CD4-positive, alpha-beta T cell treated with Interleukin-17A for 1 hour (primary cell): ENCODE measurements at regions not wholly inside any gene's neighbourhood (a gene's known extent, or its start where the extent isn't known, plus 50 kb on each side); places are given as distances from the start of the nearest gene placed in this dataset.
"Not testable (repeated sequence)": the region's sequence is repeated elsewhere in the genome, so short reads cannot be mapped to it uniquely, and the experiment has no call there.

Experiments used
- DNase-seq: peaks from one replicate; pipeline ENCODE4 v3.0.0-alpha.2; 2020

DNA sequence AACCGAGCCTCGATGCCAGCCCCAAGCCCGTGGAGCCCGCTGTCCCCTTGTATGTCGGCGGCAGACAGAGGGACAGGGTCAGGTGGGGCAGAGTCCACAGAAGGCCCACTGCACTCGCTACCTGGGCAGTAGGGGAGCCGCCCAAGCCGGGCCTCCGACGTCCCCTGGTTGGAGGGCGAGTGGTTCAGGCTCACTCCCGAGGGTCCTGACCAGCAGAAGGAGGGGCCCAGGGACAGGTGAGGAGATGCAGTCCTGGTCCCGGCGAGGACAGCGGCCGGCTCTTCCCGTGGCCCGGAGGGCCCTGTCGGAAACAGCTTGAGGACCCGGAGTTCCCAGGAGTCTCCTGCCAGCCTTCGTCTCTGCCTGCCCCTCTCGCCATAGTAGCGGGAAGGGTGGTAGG, 216.7 kb upstream of the SFSWAP start:
- no peak for DNase-seq

DNA sequence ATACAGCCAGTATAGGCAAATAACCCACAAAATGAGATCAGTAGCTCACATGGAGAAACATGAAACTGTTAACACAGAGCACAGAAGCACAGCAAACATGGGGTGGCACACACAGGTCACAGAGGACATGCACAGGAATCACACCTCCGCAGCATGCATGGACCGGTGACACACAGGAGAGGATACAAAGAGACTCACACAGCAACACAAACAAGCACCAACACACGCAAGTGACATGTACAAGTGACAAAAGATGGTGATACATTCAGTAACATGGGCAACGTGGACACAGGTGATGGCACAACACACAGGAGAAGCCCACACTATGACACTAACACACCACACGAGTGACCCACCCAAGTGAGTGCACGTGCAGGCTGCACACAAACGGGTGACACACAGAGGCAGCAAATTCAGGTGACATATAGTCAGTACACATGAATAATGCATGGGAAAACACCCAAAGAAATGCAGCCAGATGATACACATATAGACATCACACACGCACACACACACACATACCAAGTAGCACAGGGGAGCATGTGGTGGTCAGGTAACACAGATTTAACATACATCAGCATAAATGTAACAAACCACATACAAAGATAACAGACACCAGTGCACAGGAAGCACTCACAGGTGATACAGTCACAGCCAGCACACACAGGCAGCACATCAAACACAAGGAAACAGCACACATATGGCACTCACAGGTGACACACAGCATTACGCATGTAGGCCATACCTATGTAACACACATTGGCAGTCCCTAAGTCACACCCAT, 216.0 kb upstream of the SFSWAP start:
- DNase-seq = no peak

DNA sequence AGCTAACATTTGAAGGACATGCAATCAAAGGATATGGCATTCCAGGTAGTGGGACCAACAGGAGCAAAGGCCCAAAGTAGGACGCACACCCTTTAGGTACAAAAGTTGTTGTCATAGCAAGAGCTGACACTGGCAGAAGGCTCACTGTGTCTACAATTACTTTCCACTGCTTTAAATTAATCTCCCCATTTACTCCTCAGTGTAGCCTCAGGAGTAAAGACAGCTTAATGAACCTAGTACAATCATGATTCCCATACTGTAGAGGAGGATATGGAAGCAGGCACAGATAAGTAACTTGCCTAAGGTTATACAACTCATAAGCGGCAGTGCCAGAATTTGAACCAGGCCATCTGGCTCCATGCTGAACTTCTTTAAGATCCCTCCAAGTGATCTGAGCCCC, 212.9 kb upstream of the SFSWAP start:
- no peak for DNase-seq

DNA sequence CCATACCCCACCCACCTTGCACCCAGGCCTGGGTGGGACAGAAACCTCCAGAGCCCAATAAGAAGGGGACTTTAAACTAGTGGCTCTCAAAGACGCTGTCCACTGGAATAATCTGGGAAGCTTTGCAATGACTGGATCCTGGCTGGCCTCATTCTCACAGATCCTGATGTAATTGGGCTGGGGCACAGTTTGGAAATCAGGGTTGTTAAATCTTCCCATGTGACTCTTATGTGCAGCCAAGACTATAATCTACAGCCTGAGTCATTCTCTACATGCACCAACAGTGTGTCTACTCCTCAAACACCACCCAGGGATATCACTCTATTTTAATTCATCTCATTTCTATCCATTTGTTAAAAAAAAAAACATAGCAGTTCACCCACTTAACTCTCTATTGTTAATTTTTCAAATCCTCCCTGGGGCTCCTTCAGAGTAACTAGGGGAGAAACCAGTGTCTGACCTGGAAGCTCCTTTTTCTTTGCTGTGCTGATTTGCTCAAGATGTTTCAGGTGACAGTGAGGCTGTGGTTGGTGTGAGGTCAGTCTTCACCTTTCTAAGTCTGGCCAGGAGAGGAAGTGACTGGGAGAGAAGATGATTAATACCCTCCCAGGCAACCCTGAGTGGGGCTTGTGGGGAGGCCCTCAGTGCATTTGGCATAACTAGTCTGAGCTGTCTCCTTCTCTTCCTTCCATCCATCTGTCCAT, 211.6 kb upstream of the SFSWAP start:
- no peak for DNase-seq

DNA sequence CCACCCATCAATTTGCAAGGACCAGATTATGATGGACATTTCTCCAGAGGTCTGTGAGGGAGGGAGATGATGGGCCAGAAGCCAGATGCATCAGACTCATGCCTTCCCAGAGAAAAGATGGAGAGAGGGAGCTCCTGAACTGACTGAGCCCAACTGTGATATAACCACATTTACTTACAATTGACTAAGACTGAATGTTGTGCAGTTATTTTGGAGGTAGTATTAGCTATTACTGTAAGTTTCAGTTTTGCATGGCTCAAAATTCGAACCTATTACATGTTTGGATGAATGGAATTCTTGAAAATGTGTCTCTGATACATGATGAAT, 211.1 kb upstream of the SFSWAP start:
- no peak for DNase-seq

DNA sequence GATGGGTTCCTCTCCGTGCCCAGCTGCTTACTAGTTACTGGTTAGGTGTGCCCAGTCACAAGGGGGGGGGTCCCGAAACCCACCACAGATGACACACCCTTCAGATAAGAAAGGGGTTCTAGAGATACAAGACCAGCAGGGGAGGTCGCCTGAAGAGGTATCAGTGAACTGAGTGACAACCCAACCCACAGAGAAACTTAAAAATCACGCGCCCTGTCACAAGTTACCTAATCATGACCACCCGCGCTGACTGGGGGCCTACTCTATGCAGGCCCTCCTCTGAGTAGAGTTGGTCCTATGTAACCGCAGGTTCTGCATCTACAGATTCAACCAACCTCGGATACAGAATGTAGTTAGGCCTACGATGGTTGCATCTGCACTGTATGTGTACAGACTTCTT, 210.3 kb upstream of the SFSWAP start:
- DNase-seq = no peak

DNA sequence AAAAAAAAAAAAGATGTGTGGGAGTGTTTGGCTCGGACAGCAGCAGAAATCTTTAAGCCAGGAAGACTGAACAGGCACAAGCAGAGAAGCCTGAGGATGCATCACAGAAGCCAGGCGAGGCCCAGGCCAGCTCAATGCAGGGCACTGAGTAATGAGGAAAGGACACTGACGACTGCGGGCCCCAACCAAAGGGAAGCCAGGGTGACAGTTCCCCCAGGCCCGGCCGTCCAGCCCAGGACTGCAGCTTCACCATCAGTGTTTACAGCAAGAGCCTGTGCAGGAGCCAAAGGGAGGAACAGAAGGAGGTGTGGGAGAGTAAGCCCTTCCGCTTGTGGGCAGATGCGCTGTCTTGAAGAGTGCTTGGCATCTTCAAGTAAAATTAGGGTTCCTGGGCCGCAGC, 205.3 kb upstream of the SFSWAP start:
- no peak for DNase-seq

DNA sequence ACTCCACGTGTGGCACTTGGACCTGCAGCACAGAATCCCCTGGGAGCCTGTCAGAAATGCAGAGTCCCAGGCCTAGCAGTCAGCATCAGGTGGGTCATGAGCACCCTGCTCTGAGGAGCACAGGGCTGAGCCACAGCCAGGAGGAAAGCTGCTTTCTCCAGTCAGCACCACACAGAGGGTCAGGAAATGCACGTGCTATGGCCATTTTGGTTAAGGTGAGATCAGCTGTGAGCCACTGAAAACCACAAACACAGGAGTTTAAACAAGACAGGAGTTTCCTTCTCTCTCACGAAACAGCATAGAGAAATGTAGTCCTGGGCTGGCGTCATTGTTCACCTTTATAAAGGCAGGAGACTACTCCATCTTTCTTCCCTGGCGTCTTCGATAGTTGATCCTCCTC, 204.5 kb upstream of the SFSWAP start:
- DNase-seq = no peak

DNA sequence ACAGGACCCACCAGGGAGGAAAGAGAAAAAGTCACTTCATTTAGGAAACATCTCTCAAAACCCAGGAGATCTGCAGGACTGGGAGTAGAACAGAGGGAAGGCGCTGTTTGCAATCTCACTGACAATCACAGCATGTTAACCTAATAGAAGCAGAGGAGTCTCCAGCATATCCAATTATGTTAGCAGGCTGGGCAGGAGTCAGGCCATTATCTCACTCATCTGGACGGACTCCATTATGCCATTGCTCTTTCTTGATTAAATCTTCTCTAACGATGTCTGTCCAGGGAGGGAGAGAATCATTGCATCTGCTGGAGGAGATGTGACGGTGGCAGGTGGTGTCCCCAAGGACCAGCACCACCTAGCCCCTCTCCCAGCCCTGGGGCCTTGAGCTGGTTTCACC, 203.8 kb upstream of the SFSWAP start:
- DNase-seq = no peak

DNA sequence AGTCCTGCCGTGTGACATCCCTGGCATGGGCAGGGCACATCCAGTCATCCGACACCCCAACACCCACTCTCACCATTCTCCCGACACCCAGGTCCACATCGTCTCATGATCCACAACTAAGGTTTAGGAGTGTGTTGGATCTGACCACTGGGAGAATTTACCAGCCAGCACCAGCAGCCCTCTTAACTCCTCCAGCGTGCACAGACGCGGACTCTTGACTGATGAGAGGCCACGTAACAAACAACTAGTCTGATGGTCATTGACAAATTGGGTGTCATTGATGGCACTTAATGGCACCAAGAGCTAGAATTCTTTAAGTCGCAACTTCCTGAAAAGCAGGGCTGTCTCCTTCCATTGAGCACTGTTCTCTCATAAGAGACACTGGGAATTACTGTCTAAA, 203.0 kb upstream of the SFSWAP start:
- no peak for DNase-seq

DNA sequence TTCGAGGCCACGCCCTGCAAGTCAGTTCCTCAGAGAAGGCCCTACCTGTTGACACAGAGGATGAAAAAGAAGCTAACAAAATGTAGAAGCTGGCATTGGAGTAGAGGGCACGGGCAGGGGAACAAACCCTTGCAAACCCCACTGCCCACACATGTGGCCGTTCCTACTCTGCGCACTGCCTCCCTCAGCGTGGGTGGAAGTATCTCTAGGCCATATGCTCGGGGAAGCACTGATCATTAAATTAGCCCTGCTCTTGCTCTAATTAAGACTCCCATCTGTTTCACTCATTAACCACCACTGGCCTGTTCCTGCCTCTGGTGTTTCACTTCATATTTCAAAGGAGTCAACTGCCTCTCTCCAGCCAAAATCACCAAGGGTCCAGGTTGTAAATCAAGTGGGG, 201.2 kb upstream of the SFSWAP start:
- no peak for DNase-seq

DNA sequence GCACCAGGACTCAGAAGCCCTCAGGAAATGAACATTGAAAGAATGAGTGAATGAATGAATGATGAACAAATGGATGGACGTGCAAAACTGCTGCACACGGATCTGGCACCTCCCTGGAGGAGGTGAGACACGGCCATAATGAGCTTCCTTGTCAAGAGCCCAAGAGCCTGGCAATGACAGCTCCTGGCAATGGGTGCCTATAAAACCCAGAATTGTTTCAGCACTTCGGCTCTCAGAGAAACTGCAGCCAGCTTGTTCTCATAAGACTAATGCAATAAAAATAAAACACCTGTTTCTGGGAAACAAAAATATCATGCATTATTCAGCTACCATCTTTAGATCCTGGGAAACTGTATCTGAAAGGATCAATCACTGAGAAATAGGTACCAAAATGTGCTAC, 200.5 kb upstream of the SFSWAP start:
- DNase-seq = no peak

DNA sequence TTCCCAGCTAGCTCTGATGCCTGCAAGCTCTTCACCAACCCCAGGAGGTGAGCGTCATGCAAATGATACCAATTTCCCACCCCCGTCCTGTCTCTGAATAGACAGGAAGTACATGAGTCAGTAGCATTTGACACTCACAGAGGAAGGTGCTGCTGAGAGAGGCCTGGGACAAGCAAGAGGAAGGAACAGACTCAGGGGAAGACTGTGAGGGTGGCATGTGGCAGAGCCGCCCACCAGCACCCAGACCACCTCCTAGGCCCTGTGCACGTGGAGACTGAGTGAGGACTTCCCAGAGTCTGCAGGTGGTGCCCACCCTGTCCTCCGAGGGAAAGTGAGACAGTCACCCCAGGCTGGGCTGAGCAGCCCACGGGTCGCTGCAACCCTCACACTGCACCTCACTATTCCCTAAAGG, 199.5 kb upstream of the SFSWAP start:
- peak; percentile 62 for DNase-seq

DNA sequence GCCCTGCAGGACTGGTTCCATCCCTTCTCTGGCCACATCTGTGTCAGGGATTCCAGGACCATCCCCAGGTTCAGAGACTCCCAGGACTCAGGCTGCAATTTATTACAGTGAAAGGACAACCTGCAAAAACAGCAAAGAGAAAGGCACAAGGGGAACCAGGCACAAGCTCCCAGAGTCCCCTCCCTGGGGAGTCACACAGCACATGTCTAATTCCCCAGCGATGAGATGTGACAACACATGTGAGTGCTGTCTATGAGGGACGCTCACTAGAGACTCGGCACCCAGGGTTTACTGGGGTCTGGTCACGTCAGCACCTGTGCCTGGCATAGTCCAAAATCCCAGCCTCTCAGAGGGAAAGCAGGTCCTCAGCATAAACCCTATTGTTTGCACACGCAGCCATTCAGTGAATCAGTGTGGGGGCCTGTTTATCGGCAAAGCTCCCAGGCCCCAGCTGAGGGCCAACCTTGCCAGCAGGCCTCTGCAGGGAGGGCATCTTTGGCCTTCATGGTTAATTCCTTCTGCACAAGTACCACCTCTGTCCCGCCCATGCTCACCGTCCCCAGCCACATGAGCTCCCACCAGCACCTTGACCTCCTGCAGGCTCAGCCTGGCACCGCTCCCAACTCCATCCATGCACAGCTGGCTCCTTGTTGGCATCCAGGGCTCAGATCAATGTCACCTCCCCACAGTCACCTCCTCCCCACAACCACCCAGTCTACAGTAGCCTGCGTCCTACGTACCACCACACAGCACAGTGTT, 198.9 kb upstream of the SFSWAP start:
- no peak for DNase-seq

DNA sequence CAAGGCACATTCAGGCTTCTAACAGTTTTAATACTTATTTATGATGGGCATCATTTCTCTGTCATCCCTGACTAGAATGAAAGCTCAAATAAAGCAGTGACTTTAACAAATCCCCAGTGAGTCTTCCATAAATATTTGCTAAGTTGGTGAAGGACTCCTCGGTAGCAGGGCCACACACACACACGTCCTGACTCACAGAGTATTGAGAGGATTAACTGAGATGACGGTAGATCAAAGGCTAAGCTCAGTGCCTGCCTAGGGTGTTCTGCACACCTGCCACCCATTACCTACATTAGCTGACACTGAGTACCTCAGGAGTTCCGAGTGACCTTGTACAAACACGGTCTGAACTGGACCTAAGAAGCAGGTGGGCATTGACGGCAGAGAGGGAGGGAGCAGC, 197.3 kb upstream of the SFSWAP start:
- no peak for DNase-seq

DNA sequence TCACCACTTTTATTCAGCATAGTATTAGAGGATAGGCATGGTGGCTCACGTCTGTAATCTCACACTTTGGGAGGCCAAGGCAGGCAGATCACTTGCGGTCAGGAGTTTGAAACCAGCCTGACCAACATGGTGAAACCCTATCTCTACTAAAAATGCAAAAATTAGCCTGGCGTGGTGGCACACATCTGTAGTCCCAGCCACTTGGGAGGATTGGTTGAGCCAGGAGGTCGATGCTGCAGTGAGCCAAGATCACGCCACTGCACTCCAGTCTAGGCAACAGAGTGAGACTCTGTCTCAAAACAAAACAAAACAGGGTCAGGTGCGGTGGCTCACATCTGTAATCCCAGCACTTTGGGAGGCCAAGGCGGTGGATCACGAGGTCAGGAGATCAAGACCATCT, 190.3 kb upstream of the SFSWAP start:
- not testable (repeated sequence) for DNase-seq

DNA sequence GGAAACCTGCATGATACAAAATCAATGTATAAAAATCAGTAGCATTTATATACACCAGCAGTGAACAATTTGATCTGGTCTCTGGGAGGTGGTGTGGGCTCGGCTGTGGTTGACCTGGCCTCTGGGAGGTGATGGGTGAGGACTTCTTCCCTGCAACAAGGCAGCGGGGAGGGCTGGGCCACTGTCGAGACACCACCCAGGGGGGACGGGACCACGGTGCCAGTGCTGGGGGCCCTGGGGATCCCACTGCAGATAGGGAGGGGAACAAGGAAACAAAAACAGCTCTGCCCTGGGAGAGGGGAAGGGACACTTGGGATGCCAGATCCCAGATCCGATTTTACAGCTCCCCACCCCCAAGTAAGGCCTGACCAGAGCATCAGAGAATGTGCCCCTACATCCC, 189.6 kb upstream of the SFSWAP start:
- DNase-seq = no peak

DNA sequence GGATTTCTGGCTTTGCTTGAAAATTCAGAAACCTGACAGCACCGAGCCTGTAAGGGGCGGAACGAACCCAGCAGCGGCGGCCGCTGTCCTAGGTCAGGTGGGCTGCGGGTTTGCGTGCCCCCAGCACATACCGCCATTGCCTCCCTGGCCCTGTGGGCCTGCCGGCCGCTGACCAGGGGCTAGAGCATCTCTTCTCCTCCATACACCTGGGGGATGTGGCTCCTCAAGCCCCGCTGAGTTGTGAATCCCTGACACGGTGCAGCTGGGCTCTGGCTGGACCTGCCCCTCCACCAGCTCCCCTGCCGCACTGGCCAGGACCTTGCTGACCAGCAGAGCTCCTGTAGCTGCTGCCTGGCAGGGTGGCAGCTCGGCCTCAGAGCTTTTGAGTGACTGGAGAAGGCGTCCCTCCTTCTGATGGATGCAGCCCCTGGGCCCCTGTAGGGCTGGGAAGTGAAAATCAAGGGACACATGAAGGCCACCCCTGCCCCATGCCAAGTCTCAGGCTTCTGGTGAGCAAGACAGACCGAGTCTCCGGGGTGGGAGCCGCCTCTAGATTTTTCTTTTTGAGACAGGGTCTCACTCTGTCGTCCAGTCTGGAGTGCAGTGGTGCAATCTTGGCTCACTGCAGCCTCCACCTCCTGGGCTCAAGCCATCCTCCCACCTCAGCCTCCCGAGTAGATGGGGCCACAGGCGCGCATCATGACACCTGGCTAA, 184.9 kb upstream of the SFSWAP start:
- no peak for DNase-seq

DNA sequence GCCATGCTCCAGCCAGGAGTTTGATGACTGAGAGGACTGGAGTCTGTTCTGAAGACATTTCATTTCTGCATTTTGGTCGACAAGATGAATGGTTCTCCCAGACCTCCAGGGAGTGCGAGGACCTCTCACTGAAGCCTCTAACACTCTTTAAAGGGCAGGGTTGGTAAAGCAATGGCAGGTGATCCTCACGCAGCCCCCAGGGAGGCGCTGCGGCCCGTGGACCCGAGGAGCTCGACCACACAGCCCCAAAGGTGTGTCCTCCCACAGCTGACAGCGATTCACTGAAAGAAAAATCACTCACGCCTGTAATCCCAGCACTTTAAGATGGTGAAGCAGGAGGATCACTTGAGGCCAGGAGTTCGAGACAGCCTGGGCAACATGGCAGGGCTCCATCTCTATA, 183.8 kb upstream of the SFSWAP start:
- no peak for DNase-seq

DNA sequence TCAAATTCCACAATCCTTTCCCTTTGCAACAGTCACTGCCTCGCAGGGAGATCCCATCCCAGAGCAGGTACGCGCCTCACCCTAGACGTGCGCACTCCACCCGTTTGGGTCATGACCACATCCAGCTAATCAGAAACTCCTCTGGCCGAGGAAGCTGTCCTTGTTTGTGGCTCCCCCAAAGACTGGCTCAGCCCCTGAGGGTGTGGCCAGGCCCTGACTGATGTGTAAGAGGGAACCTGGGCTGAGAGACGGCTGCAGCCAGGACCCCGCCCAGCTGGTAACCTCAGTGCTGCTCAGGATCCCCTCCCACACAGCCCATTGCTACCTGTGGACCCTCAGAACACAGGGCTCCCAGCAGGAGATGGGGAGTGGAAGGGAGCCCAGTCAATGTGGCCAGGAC, 183.2 kb upstream of the SFSWAP start:
- no peak for DNase-seq

DNA sequence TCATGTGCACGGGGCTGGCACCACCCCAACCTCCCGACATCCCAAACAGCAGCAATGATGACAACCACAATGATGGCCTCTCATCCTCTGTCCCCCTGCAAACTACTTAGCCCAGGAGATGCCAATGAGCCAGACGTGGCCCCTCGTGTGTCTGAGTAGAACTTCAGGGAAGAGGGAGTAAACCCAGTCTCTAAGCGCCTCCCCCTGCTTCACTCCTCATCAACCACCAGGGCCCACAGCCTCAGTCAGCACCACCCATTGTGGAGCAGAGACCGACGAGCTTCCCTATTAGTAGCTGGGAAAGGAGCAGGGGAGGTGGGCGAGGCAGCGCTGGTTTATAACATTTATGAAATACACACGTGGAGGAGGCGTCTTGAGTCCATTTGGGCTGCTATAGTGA, 182.7 kb upstream of the SFSWAP start:
- no peak for DNase-seq

DNA sequence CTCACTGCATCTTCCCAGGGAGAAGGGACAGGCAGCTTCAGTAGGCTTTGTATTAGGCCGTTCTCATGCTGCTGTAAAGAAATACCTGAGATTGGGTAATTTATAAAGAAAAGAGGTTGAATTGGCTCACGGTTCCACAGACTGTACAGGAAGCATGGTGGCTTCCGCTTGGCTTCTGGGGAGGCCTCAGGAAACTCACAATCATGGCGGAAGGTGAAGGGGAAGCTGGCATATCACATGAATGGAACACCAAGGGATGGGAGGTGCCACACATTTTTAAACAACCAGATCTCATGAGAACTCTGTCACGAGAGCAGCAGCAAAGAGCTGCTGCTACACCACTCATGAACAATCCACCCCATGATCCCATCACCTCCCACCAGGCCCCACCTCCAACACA, 182.2 kb upstream of the SFSWAP start:
- no peak for DNase-seq

DNA sequence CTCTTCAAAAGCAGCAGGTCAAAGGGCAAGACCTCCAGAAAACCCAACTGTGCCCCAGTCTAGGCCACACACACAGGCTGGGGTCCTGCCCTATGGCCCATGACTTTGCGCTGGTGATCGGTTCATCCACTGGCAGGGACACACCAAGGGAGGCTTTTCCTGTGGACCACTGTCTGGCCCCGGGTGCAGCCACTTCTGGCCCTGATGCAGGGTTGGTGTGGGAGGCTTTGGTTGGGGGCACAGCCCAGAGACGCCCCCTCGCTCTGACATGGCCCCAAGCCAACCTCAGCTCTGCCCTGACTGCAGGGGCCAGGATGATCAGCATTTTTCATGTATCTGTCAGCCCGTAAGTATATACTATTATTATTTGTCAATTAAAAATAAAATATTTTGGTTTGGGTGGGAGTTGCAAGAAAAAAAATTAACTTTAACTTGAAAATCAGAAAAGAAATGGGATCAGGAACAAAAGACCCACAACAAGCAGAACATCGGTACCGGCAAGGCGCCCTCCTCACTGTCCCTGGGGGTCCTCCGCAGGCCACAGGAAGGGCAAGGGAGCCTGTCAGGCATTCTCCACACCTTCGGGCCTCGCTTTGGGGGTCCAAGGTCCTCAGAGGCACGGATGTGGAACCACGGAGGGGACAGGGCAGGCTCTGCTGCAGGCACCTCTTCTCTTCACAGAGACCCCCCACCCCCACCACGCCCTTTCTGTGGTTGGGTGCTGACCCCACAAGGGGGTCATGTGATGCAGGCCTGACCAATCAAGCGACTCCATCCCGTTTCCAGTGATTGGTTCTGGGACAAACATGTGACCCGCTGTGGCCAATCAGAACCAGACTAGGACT, 181.5 kb upstream of the SFSWAP start:
- DNase-seq = no peak
